Heart left ventricle (tissue), 16 donors: ENCODE measurements at regions not wholly inside any gene's neighbourhood (a gene's known extent, or its start where the extent isn't known, plus 50 kb on each side); places are given as distances from the start of the nearest gene placed in this dataset.

Experiments used
- ATAC-seq, 4 donors: fragments of 200-7000 bp; cut with Tn5 transposase; one replicate each; pipeline ENCODE4 v1.9.1; 2020 to 2022; ENCODE audit warnings: moderate library complexity in 4 of 4, mild to moderate bottlenecking in 3 of 4, moderate number of reproducible peaks in 1 of 4
- DNase-seq, 5 donors: peaks; one replicate each; pipeline ENCODE4 v3.0.0-alpha.2; 2020
- H3K27ac ChIP-seq, 12 donors: fragments of 200-600 bp; sonication (generic) in 4 of 12; one replicate each; pipeline versions ENCODE4 v1.5.0 to v1.8.0; 2016 to 2022; ENCODE audit warnings: mild to moderate bottlenecking in 2 of 12
- H3K27me3 ChIP-seq, 9 donors: fragments of 200-600 bp; sonication (generic) in 2 of 9; one replicate each; pipeline versions ENCODE4 v1.5.1 to v1.8.0; 2016 to 2022; ENCODE audit warnings: mild to moderate bottlenecking in 3 of 9
- H3K36me3 ChIP-seq, 9 donors: fragments of 200-600 bp; sonication (generic) in 2 of 9; one replicate each; pipeline versions ENCODE4 v1.5.0 to v1.8.0; 2018 to 2022; ENCODE audit warnings: mild to moderate bottlenecking in 2 of 9
- H3K4me1 ChIP-seq, 12 donors: fragments of 200-600 bp; sonication (generic) in 4 of 12; one replicate each; pipeline versions ENCODE4 v1.5.0 to v1.8.0; 2016 to 2022; ENCODE audit warnings: mild to moderate bottlenecking in 3 of 12
- H3K4me3 ChIP-seq, 12 donors: fragments of 200-600 bp; sonication (generic) in 4 of 12; one replicate each; pipeline versions ENCODE4 v1.5.0 to v1.8.0; 2017 to 2022; ENCODE audit warnings: mild to moderate bottlenecking in 9 of 12, moderate library complexity in 4 of 12
- H3K9me3 ChIP-seq, 12 donors: fragments of 200-600 bp; sonication (generic) in 4 of 12; one replicate each; pipeline versions ENCODE4 v1.5.0 to v1.8.0; 2016 to 2022; ENCODE audit warnings: mild to moderate bottlenecking in 1 of 12
- POLR2A ChIP-seq, 2 donors: fragments of 450-650 bp; IDR thresholded peaks; one replicate each; pipeline ENCODE4 v1.6.1; 2017; ENCODE audit warnings: antibody characterized with exemption in 2 of 2, mild to moderate bottlenecking in 2 of 2, moderate library complexity in 2 of 2
- WGBS, 4 donors: extraction: QIAGEN DNeasy Blood & Tissue Kit in 2 of 4; methylation state at CpG; one replicate each; pipeline versions ENCODE4 v1.1.5 to v1.1.7; 2013 to 2018; 5-methylcytosine and 5-hydroxymethylcytosine counted together
- intact Hi-C, 10 donors: fragments of 100-400 bp; cut with DNase I; formaldehyde crosslinking; loops; one replicate each; pipeline versions ENCODE4 v1.11.1 to v1.14.2; 2022
- TF ChIP-seq, protein P1 (sequence below), 12 donors: fragments of 200-600 bp; sonication (generic) in 4 of 12; IDR thresholded peaks; one replicate each; pipeline versions ENCODE4 v1.5.0 to v1.8.0; 2018 to 2022; ENCODE audit warnings: antibody characterized with exemption in 12 of 12, mild to moderate bottlenecking in 5 of 12
- donor health status: ischemic (EF 13 %, LVEDD 7.1; RV severe dilation, severe dysfunction).
- donor health status: healthy with polysubstance abuse.
- donor health status: DM: no; HTN: yes; CAD: no.
- donor health status: DM: no; HTN: no; CAD: no.
- donor health status: ischemic (EF 25% LVEDD 6.9; RV normal size, moderate dysfunction).
- donor health status: ischemic (EF 25% LVEDD 5.7; RV mildly dilated, moderate dysfunction).
- donor health status: healthy.
- donor health status: DM: yes; HTN: yes; CAD: no.
- donor health status: ischemic (EF 35%, LVEDD 5.7; RV mildly dilated, moderate dysfunction).
- donor health status: nonischemic (EF 11% LVEDD 7.7; RV severe dilation, severe dysfunction).
- donor health status: DM: yes; HTN: yes; CAD: no.
- donor health status: PGD.
- donor health status: ischemic (EF 29% LVEDD 5.4; RV normal size, mild dysfunction).
- donor health status: nonischemic (EF 23%, LVEDD 6.1; RV moderate dilation, normal function).

DNA sequence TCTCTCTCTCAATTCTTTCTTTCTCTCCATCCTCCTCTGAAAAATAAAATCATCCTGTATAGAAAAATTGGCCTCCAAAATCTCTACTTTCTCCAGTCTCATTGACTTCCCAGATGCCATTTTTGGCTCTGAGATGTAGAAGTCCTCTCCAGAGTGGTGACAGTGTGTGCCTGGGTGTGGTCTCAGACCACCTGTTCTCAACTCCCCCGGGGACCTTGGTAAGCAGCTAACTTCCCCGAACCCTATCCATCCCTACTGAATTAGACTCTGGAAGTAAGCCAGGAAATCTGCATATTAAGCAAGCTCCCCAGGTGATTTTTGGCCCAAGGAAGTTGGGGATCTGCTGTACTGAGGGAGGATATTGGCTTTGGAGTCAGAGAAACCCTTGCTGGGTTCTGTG is 120.5 kb downstream of the WDR11 start:
- no peaks in the 10 kb centered on the region for H3K4me1 ChIP-seq
- no peak overlapping the region for H3K4me3 ChIP-seq
- 61 to 72% (median 69%) methylated on average over 2 of the region's 2 CpGs for WGBS, 4 donors
- no peaks in the 10 kb centered on the region for H3K36me3 ChIP-seq
- H3K27me3 ChIP-seq = peaks cover 0 to 62% (median 5%) of the 10 kb centered on the region in 9 donors
- intact Hi-C loops = no loop called here
- H3K27ac ChIP-seq = no peak overlapping the region
- ATAC-seq = no peak
- DNase-seq = no peak
- H3K9me3 ChIP-seq = peaks cover 0 to 25% (median 5%) of the 10 kb centered on the region in 12 donors
- no peak for TF ChIP-seq POLR2A (IDR thresholded peaks at IDR 0.05)
- TF ChIP-seq, protein P1, sequence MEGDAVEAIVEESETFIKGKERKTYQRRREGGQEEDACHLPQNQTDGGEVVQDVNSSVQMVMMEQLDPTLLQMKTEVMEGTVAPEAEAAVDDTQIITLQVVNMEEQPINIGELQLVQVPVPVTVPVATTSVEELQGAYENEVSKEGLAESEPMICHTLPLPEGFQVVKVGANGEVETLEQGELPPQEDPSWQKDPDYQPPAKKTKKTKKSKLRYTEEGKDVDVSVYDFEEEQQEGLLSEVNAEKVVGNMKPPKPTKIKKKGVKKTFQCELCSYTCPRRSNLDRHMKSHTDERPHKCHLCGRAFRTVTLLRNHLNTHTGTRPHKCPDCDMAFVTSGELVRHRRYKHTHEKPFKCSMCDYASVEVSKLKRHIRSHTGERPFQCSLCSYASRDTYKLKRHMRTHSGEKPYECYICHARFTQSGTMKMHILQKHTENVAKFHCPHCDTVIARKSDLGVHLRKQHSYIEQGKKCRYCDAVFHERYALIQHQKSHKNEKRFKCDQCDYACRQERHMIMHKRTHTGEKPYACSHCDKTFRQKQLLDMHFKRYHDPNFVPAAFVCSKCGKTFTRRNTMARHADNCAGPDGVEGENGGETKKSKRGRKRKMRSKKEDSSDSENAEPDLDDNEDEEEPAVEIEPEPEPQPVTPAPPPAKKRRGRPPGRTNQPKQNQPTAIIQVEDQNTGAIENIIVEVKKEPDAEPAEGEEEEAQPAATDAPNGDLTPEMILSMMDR (IDR thresholded peaks at IDR 0.05) = no peak

DNA sequence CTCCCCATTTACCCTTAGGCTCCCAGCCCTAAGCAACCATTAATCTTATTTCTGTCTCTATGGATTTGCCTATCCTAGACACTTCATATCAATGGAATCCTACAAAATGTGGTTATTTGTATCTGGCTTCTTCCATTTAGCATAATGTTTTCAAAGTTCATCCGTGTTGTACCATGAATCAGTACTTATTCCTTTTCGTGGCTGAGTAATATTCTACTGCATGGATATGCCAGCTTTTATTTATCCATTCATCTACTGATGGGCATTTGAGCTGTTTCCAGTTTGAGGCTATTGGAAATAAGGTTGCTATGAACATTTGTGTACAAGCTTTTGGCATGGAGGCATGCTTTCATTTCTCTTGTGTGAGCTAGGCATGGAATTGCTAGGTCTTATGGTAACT is 121.1 kb downstream of the WDR11 start:
- TF ChIP-seq POLR2A (IDR thresholded peaks at IDR 0.05) = no peak
- TF ChIP-seq, protein P1 (IDR thresholded peaks at IDR 0.05) = no peak
- 79 to 87% (median 84%) methylated on average over 2 of the region's 2 CpGs for WGBS, 4 donors
- H3K4me3 ChIP-seq = no peak overlapping the region
- intact Hi-C loops = no loop called here
- no peak overlapping the region for H3K27ac ChIP-seq
- H3K4me1 ChIP-seq = no peaks in the 10 kb centered on the region
- DNase-seq (no peak), ATAC-seq (no peak)
- peaks cover 0 to 68% (median 6%) of the 10 kb centered on the region in 9 donors for H3K27me3 ChIP-seq
- peaks cover 0 to 25% (median 5%) of the 10 kb centered on the region in 12 donors for H3K9me3 ChIP-seq
- no peaks in the 10 kb centered on the region for H3K36me3 ChIP-seq

DNA sequence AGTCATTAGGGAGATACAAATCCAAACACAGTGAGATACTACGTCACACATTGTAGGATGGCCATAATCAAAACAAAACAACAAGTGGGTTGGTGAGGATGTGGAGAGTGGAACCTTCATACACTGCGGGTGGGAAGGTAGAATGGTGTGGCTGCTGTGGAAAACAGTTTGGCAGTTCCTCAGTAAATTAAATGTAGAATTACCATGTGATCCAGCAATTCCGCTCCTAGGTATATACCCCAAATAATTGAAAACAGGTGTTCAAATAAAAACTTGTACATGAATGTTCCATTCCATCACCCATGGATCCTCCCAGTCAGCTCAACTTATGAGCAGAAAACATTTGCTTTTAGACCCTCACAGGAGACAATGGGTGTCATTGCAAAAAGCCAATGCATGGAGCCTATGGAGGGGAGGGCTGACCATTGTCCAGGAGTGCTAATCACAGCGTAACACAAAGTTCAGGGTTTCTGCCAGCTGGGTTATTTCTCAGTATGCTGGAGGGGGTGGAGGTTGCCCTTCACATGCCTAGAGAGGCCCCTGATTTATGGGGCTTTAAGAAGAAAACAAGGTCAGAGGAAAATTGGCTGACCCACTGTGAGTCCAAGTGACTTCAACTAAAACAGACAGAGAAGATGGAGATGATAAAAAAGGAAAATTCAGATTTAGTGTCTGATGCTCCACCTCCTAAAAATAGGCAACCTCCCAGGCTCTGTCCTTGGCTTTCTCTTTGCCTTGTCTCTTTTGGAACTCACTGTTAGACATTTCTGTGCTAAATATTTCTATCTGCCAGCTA is 124.1 kb downstream of the WDR11 start:
- ATAC-seq (no peak), DNase-seq (no peak)
- H3K4me3 ChIP-seq = no peak overlapping the region
- H3K36me3 ChIP-seq = no peaks in the 10 kb centered on the region
- intact Hi-C loops = no loop called here
- H3K4me1 ChIP-seq = peaks cover 0 to 12% (median 6%) of the 10 kb centered on the region in 12 donors
- 89 to 92% (median 90%) methylated on average over 4 of the region's 4 CpGs for WGBS, 4 donors
- TF ChIP-seq POLR2A (IDR thresholded peaks at IDR 0.05) = no peak
- TF ChIP-seq, protein P1 (IDR thresholded peaks at IDR 0.05) = no peak
- H3K27ac ChIP-seq = no peak overlapping the region
- peaks cover 0 to 84% (median 25%) of the 10 kb centered on the region in 9 donors for H3K27me3 ChIP-seq
- peaks cover 0 to 25% (median 5%) of the 10 kb centered on the region in 12 donors for H3K9me3 ChIP-seq

DNA sequence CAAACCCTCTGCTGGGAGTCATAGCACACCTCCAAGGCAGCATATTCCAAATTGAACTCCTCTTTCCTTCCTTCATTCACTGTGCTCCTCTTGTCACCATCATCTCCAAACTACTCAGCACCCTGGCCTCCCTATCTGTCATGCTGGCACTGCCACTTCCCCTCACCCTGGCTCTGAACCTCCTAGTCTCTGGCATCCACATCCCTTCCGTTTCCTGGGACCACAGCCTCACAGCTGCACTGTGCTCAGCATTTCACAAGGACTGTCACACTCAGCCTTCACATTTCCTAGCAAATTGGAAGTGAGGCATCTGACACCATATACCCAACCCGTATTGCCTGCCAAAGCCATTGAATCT is 124.7 kb downstream of the WDR11 start:
- Histone ChIP-seq H3K4me1 (peaks cover 0 to 12% (median 6%) of the 10 kb centered on the region in 12 donors), H3K27me3 (peaks cover 0 to 82% (median 27%) of the 10 kb centered on the region in 9 donors), H3K4me3 (no peak overlapping the region), H3K9me3 (peaks cover 0 to 25% (median 5%) of the 10 kb centered on the region in 12 donors), H3K36me3 (no peaks in the 10 kb centered on the region), H3K27ac (no peak overlapping the region)
- intact Hi-C loops = no loop called here
- TF ChIP-seq POLR2A (IDR thresholded peaks at IDR 0.05) = no peak
- TF ChIP-seq, protein P1 (IDR thresholded peaks at IDR 0.05) = no peak
- DNase-seq = no peak
- ATAC-seq = no peak
- 41 to 66% (median 59%) methylated on average over 2 of the region's 2 CpGs for WGBS, 4 donors
